HCT116 (cell line): ENCODE measurements at regions not wholly inside any gene's neighbourhood (a gene's known extent, or its start where the extent isn't known, plus 50 kb on each side); places are given as distances from the start of the nearest gene placed in this dataset.

Experiments used
- ATAC-seq: fragments of 200-7000 bp; cut with Tn5 transposase; 2 replicates; pipeline ENCODE4 v1.9.1; 2020; ENCODE audit warnings: mild to moderate bottlenecking, moderate library complexity
- BruUV-seq: library from RNA; stranded (reverse); fragments of 400-500 nt; replicated peaks from 2 replicates; lab custom pipeline; 2021; lab: Mats Ljungman, UMichigan
- CTCF ChIA-PET: fragments of 300-600 bp; sonication (Branson Sonifier 250); formaldehyde crosslinking; loops from one replicate; lab custom pipeline; 2021; ENCODE audit warnings: antibody characterized with exemption; lab: Charles Lee
- POLR2A ChIA-PET: fragments of 300-600, 350-600 bp; sonication (Branson Sonifier 250); formaldehyde crosslinking; loops from one replicate; lab custom pipeline; 2021; ENCODE audit warnings: antibody characterized with exemption; lab: Charles Lee
- RAD21 ChIA-PET, 2 experiments: fragments of 300-600 bp; sonication (Branson Sonifier 250); formaldehyde crosslinking; loops; one replicate each; lab custom pipeline; 2023; ENCODE audit warnings: low total read pairs in 2 of 2; ENCODE audit not compliant: uncharacterized antibody in 2 of 2, unreplicated experiment in 2 of 2, low non-redundant PET in 1 of 2; lab: Charles Lee
- DNase-seq: peaks from one replicate; pipeline ENCODE4 v3.0.0-alpha.2; 2010; ENCODE audit warnings: low read depth, low spot score
- H2AFZ ChIP-seq: fragments of 200-600 bp; shearing (Covaris generic), sonication (generic); 2 replicates; pipeline ENCODE4 v1.6.1; 2017; ENCODE audit warnings: low read depth, mixed run types, mixed read lengths, antibody characterized with exemption, low read length; ENCODE audit not compliant: poor library complexity, severe bottlenecking
- H3K27ac ChIP-seq: 2 replicates; pipeline ENCODE4 v1.5.1; 2012; ENCODE audit warnings: low read depth, low read length
- H3K27me3 ChIP-seq: fragments of 200-600 bp; sonication (generic); 2 replicates; pipeline ENCODE4 v1.6.1; 2016; ENCODE audit warnings: mixed run types, low read length, mixed read lengths; ENCODE audit not compliant: insufficient read depth
- H3K36me3 ChIP-seq, 2 experiments: fragments of 200-500 bp in 1 of 2; fragments of 200-600 bp in 1 of 2; sonication (Bioruptor generic) in 1 of 2; sonication (generic) in 1 of 2; 2 replicates each; pipeline versions ENCODE4 v1.5.1 to v1.6.1; 2014 to 2016; ENCODE audit warnings: low read length in 2 of 2, inconsistent platforms in 1 of 2, mixed read lengths in 1 of 2, mixed run types in 1 of 2; ENCODE audit not compliant: insufficient read depth in 2 of 2, control insufficient read depth in 1 of 2
- H3K4me1 ChIP-seq, 2 experiments: fragments of 200-600 bp in 1 of 2; sonication (generic) in 1 of 2; 2 replicates each; pipeline versions ENCODE4 v1.5.1 to v1.6.1; 2012 to 2017; ENCODE audit warnings: low read length in 2 of 2, inconsistent platforms in 1 of 2, mild to moderate bottlenecking in 1 of 2, mixed read lengths in 1 of 2, mixed run types in 1 of 2, moderate library complexity in 1 of 2; ENCODE audit not compliant: insufficient read depth in 2 of 2, control insufficient read depth in 1 of 2
- H3K4me2 ChIP-seq: fragments of 200-600 bp; sonication (generic); 2 replicates; pipeline ENCODE4 v1.6.1; 2017; ENCODE audit warnings: mixed run types, low read length, mixed read lengths
- H3K4me3 ChIP-seq, 2 experiments: fragments of 200-600 bp in 1 of 2; sonication (generic) in 1 of 2; replicated peaks in 1 of 2; 2 replicates each; pipeline ENCODE4 v1.5.1; 2011 to 2016; ENCODE audit warnings: low read length in 2 of 2, control low read depth in 1 of 2, low read depth in 1 of 2, mild to moderate bottlenecking in 1 of 2, mixed read lengths in 1 of 2, mixed run types in 1 of 2
- H3K79me2 ChIP-seq: fragments of 200-600 bp; sonication (generic); 2 replicates; pipeline ENCODE4 v1.6.1; 2017; ENCODE audit warnings: mild to moderate bottlenecking, mixed run types, low read length, moderate library complexity, mixed read lengths; ENCODE audit not compliant: insufficient read depth
- H3K9ac ChIP-seq: fragments of 200-600 bp; sonication (generic); 2 replicates; pipeline ENCODE4 v1.6.1; 2016; ENCODE audit warnings: low read length, mixed read lengths
- H3K9me2 ChIP-seq: fragments of 200-600 bp; sonication (generic), shearing (Covaris generic); 2 replicates; pipeline ENCODE4 v1.6.1; 2017; ENCODE audit warnings: mixed run types, mild to moderate bottlenecking, moderate library complexity; ENCODE audit not compliant: insufficient read depth
- H3K9me3 ChIP-seq, 2 experiments: fragments of 200-500 bp in 1 of 2; fragments of 200-600 bp in 1 of 2; sonication (Bioruptor generic) in 1 of 2; sonication (generic) in 1 of 2; 2 replicates each; pipeline ENCODE4 v1.6.1; 2014 to 2017; ENCODE audit warnings: low read length in 2 of 2, mixed read lengths in 2 of 2, inconsistent platforms in 1 of 2, low read depth in 1 of 2, mild to moderate bottlenecking in 1 of 2, mixed run types in 1 of 2, moderate library complexity in 1 of 2; ENCODE audit not compliant: control insufficient read depth in 1 of 2, insufficient read depth in 1 of 2
- H4K20me1 ChIP-seq: fragments of 200-600 bp; sonication (generic), shearing (Covaris generic); 2 replicates; pipeline ENCODE4 v1.6.1; 2017; ENCODE audit warnings: mixed run types, mild to moderate bottlenecking, moderate library complexity; ENCODE audit not compliant: insufficient read depth
- CBX3 ChIP-seq: IDR thresholded peaks from 2 replicates; pipeline ENCODE4 v1.6.1; 2012; ENCODE audit warnings: low read depth
- EZH2 ChIP-seq: fragments of 200-600 bp; sonication (generic); IDR thresholded peaks from 2 replicates; pipeline ENCODE4 v1.6.1; 2017; ENCODE audit warnings: antibody characterized with exemption, mixed run types
- SIN3A ChIP-seq: IDR thresholded peaks from 2 replicates; pipeline ENCODE4 v1.6.1; 2012; ENCODE audit warnings: low read depth
- ZNF274 ChIP-seq: fragments of 200-500 bp; sonication (Bioruptor generic); IDR thresholded peaks from 2 replicates; pipeline ENCODE4 v1.6.1; 2014; ENCODE audit warnings: mild to moderate bottlenecking, low read depth, low read length, inconsistent platforms
- intact Hi-C: fragments of 100-400 bp; cut with micrococcal nuclease; formaldehyde crosslinking; loops from 2 replicates; pipeline ENCODE4 v1.10.0; 2022
- TF ChIP-seq, protein P1 (sequence below): IDR thresholded peaks from 2 replicates; pipeline ENCODE4 v1.6.1; 2012; ENCODE audit warnings: low read depth

DNA sequence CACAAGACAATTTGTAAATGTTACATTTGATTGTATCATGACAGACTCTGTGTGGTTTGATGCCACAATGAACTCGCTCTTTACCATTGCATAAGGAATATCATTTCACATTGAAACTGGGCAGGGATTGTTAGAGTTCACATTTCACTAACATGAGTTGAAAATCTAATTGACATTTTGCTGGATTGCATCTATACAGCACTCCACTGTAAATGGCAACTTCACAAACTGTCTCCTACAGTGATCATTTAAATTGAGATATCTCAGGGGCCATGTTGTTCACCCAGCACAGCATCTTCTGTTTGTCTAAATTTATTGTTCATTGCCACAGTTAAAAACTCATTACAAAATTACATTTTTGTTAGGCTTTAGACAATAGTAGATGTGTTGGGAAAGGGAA, 499.4 kb downstream of the GBE1 start:
- Histone ChIP-seq H3K9ac (no peak overlapping the region), H3K27me3 (no peaks in the 10 kb centered on the region), H4K20me1 (no peaks in the 10 kb centered on the region), H3K9me2 (no peaks in the 10 kb centered on the region), H3K36me3 (no peaks in the 10 kb centered on the region), H3K4me2 (no peak overlapping the region), H3K79me2 (no peaks in the 10 kb centered on the region), H3K4me3 (no peak overlapping the region), H3K9me3 (no peaks in the 10 kb centered on the region), H2AFZ (no peak overlapping the region), H3K27ac (no peak overlapping the region), H3K4me1 (no peaks in the 10 kb centered on the region)
- ChIA-PET CTCF (no interaction called here), RAD21 (no interaction called here), POLR2A (no interaction called here)
- DNase-seq = no peak
- no TSS peak for BruUV-seq
- intact Hi-C loops = no loop called here
- no peak for TF ChIP-seq ZNF274
- no peak for TF ChIP-seq EZH2
- no peak for TF ChIP-seq SIN3A
- TF ChIP-seq CBX3 = no peak
- ATAC-seq = no peak

- Histone ChIP-seq H3K27me3 (no peaks in the 10 kb centered on the region), H3K79me2 (no peaks in the 10 kb centered on the region), H2AFZ (no peak overlapping the region)
- RAD21 ChIA-PET = no interaction called here
- TF ChIP-seq EZH2 (no peak), CBX3 (no peak)
- TF ChIP-seq, protein P1, sequence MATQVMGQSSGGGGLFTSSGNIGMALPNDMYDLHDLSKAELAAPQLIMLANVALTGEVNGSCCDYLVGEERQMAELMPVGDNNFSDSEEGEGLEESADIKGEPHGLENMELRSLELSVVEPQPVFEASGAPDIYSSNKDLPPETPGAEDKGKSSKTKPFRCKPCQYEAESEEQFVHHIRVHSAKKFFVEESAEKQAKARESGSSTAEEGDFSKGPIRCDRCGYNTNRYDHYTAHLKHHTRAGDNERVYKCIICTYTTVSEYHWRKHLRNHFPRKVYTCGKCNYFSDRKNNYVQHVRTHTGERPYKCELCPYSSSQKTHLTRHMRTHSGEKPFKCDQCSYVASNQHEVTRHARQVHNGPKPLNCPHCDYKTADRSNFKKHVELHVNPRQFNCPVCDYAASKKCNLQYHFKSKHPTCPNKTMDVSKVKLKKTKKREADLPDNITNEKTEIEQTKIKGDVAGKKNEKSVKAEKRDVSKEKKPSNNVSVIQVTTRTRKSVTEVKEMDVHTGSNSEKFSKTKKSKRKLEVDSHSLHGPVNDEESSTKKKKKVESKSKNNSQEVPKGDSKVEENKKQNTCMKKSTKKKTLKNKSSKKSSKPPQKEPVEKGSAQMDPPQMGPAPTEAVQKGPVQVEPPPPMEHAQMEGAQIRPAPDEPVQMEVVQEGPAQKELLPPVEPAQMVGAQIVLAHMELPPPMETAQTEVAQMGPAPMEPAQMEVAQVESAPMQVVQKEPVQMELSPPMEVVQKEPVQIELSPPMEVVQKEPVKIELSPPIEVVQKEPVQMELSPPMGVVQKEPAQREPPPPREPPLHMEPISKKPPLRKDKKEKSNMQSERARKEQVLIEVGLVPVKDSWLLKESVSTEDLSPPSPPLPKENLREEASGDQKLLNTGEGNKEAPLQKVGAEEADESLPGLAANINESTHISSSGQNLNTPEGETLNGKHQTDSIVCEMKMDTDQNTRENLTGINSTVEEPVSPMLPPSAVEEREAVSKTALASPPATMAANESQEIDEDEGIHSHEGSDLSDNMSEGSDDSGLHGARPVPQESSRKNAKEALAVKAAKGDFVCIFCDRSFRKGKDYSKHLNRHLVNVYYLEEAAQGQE = no peak
- TF ChIP-seq, all 23 proteins: peak for 0
- Histone ChIP-seq H3K9ac (no peak overlapping the region), H3K4me2 (no peak overlapping the region), H3K27ac (no peak overlapping the region), H3K9me2 (no peaks in the 10 kb centered on the region), H4K20me1 (no peaks in the 10 kb centered on the region; the same call in 1 of the 2 replicates), H3K4me1 (no peaks in the 10 kb centered on the region), H3K36me3 (no peaks in the 10 kb centered on the region), H3K4me3 (no peak overlapping the region), H3K9me3 (no peaks in the 10 kb centered on the region; a peak in 1 of 4 replicates)
- DNase-seq (no peak), ATAC-seq (no peak)
- no TSS peak for BruUV-seq
- ChIA-PET POLR2A (no interaction called here), CTCF (no interaction called here)
- intact Hi-C loops = no loop called here
These were observed 506.0 kb downstream of the GBE1 start for GRCh38 chr3:81255463-81255862.
